Amniotic epithelial cell (primary cell): ENCODE measurements at regions not wholly inside any gene's neighbourhood (a gene's known extent, or its start where the extent isn't known, plus 50 kb on each side); places are given as distances from the start of the nearest gene placed in this dataset.

Source experiments
- DNase-seq: peaks from one replicate; pipeline ENCODE4 v3.0.0-alpha.2; 2010; ENCODE audit warnings: low read depth

- no peak for DNase-seq
Measured at GRCh38 chr12:42794806-42795205, 205.3 kb upstream of the PRICKLE1 start.

- no peak for DNase-seq
Measured at GRCh38 chr12:42793166-42793565, 203.6 kb upstream of the PRICKLE1 start.

- no peak for DNase-seq
Measured at GRCh38 chr12:42792265-42792664, 202.7 kb upstream of the PRICKLE1 start.

GRCh38 chr12:42791399-42791798, 201.9 kb upstream of the PRICKLE1 start:
- DNase-seq = no peak

- DNase-seq = peak; percentile 95
Measured at GRCh38 chr12:42790761-42791151, 201.2 kb upstream of the PRICKLE1 start.

GRCh38 chr12:42789808-42790760, 200.5 kb upstream of the PRICKLE1 start:
- DNase-seq = peak; percentile 85

- DNase-seq = no peak
Measured at GRCh38 chr12:42786400-42787148, 197.0 kb upstream of the PRICKLE1 start.

GRCh38 chr12:42785944-42786343, 196.4 kb upstream of the PRICKLE1 start:
- no peak for DNase-seq

- DNase-seq = no peak
Measured at GRCh38 chr12:42780671-42781070, 191.1 kb upstream of the PRICKLE1 start.

GRCh38 chr12:42779186-42779859, 189.8 kb upstream of the PRICKLE1 start:
- DNase-seq = peak; percentile 84

GRCh38 chr12:42776396-42776795, 186.8 kb upstream of the PRICKLE1 start:
- DNase-seq = no peak

- no peak for DNase-seq
Measured at GRCh38 chr12:42774238-42774637, 184.7 kb upstream of the PRICKLE1 start.

- no peak for DNase-seq
Measured at GRCh38 chr12:42770261-42770660, 180.7 kb upstream of the PRICKLE1 start.

GRCh38 chr12:42769455-42769854, 179.9 kb upstream of the PRICKLE1 start:
- DNase-seq = no peak

- DNase-seq = no peak
Measured at GRCh38 chr12:42767998-42768397, 178.5 kb upstream of the PRICKLE1 start.

GRCh38 chr12:42767326-42767954, 177.9 kb upstream of the PRICKLE1 start:
- no peak for DNase-seq

- DNase-seq = no peak
Measured at GRCh38 chr12:42766754-42767153, 177.2 kb upstream of the PRICKLE1 start.

- DNase-seq = no peak
Measured at GRCh38 chr12:42766026-42766425, 176.5 kb upstream of the PRICKLE1 start.

GRCh38 chr12:42763682-42764081, 174.1 kb upstream of the PRICKLE1 start:
- DNase-seq = peak; percentile 42

GRCh38 chr12:42762395-42762925, 172.9 kb upstream of the PRICKLE1 start:
- no peak for DNase-seq

- no peak for DNase-seq
Measured at GRCh38 chr12:42761601-42762350, 172.2 kb upstream of the PRICKLE1 start.
